GM12873 (cell line): ENCODE measurements at regions not wholly inside any gene's neighbourhood (a gene's known extent, or its start where the extent isn't known, plus 50 kb on each side); places are given as distances from the start of the nearest gene placed in this dataset.

ENCODE experiments used
- TF ChIP-seq, protein P1 (sequence below): IDR thresholded peaks from 2 replicates; pipeline ENCODE4 v1.5.1; 2012; ENCODE audit warnings: low read depth, mild to moderate bottlenecking, moderate library complexity, low read length, control low read depth; ENCODE audit not compliant: insufficient read depth; ENCODE audit errors: missing control alignments

DNA sequence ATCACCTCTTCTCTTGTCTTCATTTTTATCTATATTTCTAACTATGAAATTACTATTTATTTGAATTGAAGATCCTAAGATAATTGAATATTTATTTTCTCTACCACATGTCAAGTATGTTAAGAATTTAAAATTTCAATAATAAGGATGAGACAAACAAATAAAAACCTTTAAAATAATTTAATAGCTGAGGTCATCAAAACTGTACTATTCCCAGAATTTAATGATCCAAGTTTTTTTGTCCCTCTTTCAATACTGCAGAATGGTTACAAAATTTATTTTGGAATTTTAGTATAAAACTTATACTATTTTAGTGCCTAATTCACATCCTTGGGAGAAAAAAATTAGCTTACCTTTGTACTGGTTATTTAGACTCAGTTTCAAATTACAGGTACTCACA is 774.9 kb downstream of the ROBO2 start:
- TF ChIP-seq, protein P1, sequence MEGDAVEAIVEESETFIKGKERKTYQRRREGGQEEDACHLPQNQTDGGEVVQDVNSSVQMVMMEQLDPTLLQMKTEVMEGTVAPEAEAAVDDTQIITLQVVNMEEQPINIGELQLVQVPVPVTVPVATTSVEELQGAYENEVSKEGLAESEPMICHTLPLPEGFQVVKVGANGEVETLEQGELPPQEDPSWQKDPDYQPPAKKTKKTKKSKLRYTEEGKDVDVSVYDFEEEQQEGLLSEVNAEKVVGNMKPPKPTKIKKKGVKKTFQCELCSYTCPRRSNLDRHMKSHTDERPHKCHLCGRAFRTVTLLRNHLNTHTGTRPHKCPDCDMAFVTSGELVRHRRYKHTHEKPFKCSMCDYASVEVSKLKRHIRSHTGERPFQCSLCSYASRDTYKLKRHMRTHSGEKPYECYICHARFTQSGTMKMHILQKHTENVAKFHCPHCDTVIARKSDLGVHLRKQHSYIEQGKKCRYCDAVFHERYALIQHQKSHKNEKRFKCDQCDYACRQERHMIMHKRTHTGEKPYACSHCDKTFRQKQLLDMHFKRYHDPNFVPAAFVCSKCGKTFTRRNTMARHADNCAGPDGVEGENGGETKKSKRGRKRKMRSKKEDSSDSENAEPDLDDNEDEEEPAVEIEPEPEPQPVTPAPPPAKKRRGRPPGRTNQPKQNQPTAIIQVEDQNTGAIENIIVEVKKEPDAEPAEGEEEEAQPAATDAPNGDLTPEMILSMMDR, result no peak

GRCh38 chr3:77815467-77815866 is 775.6 kb downstream of the ROBO2 start:
- TF ChIP-seq, protein P1, result no peak

- TF ChIP-seq, protein P1, result no peak
Observed at GRCh38 chr3:77816366-77816765, 776.5 kb downstream of the ROBO2 start.

- TF ChIP-seq, protein P1, result no peak
Observed at GRCh38 chr3:77825001-77825827, 785.3 kb downstream of the ROBO2 start.

GRCh38 chr3:77835921-77836320 is 796.0 kb downstream of the ROBO2 start:
- TF ChIP-seq, protein P1, result no peak

DNA sequence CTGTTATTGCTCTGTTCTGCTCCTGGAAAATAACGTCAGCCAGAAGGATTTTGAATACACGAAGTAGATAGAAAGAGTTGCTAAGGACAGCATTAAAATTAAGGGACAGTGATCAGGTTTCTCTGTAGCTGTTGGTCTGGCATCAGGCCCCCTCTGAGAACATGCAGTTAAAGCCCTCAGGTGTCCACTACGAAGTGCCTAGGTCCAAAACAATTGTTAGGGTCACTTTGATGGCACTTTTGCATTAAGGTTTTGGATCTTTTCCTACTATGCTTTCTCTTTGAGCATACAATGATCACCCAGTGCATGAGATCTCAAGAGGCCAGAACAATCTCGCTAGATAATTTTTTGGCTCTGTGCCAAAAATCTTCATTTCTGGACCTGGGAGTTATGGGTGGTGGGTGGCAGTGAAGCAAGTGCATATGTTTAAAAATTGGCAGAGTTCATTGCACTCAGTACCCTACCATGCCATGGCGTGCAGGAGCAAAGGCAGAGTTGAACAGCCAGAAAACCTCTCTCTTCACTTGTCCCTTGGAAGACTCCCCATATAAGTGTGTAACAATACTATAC is 797.6 kb downstream of the ROBO2 start:
- TF ChIP-seq, protein P1, result no peak

GRCh38 chr3:77859156-77859555 is 819.3 kb downstream of the ROBO2 start:
- TF ChIP-seq, protein P1, result no peak
